CD14-positive monocyte (primary cell): ENCODE measurements at regions not wholly inside any gene's neighbourhood (a gene's known extent, or its start where the extent isn't known, plus 50 kb on each side); places are given as distances from the start of the nearest gene placed in this dataset.

Experiments used
- DNase-seq, 3 donors: peaks; one replicate each; pipeline ENCODE4 v3.0.0-alpha.2; 2011 to 2022
- H2AFZ ChIP-seq: 2 replicates; pipeline ENCODE4 v1.6.0; 2012; ENCODE audit warnings: mild to moderate bottlenecking, low read depth, low read length, inconsistent platforms; ENCODE audit not compliant: insufficient read depth, poor library complexity, severe bottlenecking
- H3K27ac ChIP-seq, 2 donors: 1 replicate in 1 of 2; 2 replicates in 1 of 2; pipeline ENCODE4 v1.5.1; 2012 to 2013; ENCODE audit warnings: low read length in 2 of 2, control low read depth in 1 of 2, inconsistent platforms in 1 of 2, low read depth in 1 of 2, mild to moderate bottlenecking in 1 of 2
- H3K27me3 ChIP-seq, 2 donors: one replicate each; pipeline versions ENCODE4 v1.6.0 to v1.6.1; 2011 to 2013; ENCODE audit warnings: low read length in 2 of 2; ENCODE audit not compliant: control insufficient read depth in 2 of 2, insufficient read depth in 2 of 2
- H3K36me3 ChIP-seq, 2 donors: replicated peaks in 1 of 2; 1 replicate in 1 of 2; 2 replicates in 1 of 2; pipeline versions ENCODE4 v1.5.1 to v1.6.1; 2012 to 2013; ENCODE audit warnings: low read length in 2 of 2, control low read depth in 1 of 2, inconsistent platforms in 1 of 2, mild to moderate bottlenecking in 1 of 2; ENCODE audit not compliant: insufficient read depth in 2 of 2, control insufficient read depth in 1 of 2
- H3K4me1 ChIP-seq, 2 donors: 1 replicate in 1 of 2; 2 replicates in 1 of 2; pipeline versions ENCODE4 v1.5.1 to v1.6.1; 2012 to 2013; ENCODE audit warnings: low read length in 2 of 2, control low read depth in 1 of 2, inconsistent platforms in 1 of 2, mild to moderate bottlenecking in 1 of 2, moderate library complexity in 1 of 2; ENCODE audit not compliant: insufficient read depth in 2 of 2, control insufficient read depth in 1 of 2
- H3K4me2 ChIP-seq: replicated peaks from 2 replicates; pipeline ENCODE3; 2012; ENCODE audit warnings: low read length, moderate library complexity, mild to moderate bottlenecking; ENCODE audit not compliant: poor library complexity, severe bottlenecking; ENCODE audit errors: extremely low read depth
- H3K4me3 ChIP-seq, 3 experiments: fragments of 200-600 bp in 1 of 3; sonication (generic) in 1 of 3; replicated peaks in 1 of 3; 1 replicate in 2 of 3; 2 replicates in 1 of 3; pipeline ENCODE4 v1.5.1; 2011 to 2013; ENCODE audit warnings: low read length in 3 of 3, mild to moderate bottlenecking in 3 of 3, control low read depth in 2 of 3, low read depth in 2 of 3, inconsistent platforms in 1 of 3, moderate library complexity in 1 of 3
- H3K79me2 ChIP-seq: 2 replicates; pipeline ENCODE4 v1.6.0; 2012; ENCODE audit warnings: mild to moderate bottlenecking, control low read depth, inconsistent platforms, low read length, moderate library complexity; ENCODE audit not compliant: insufficient read depth
- H3K9ac ChIP-seq: 2 replicates; pipeline ENCODE4 v1.6.0; 2017; ENCODE audit warnings: low read length, mild to moderate bottlenecking; ENCODE audit not compliant: insufficient read depth, poor library complexity, severe bottlenecking
- H3K9me3 ChIP-seq, 2 donors: replicated peaks in 1 of 2; 1 replicate in 1 of 2; 2 replicates in 1 of 2; pipeline versions ENCODE4 v1.5.1 to v1.6.1; 2012 to 2013; ENCODE audit warnings: low read length in 2 of 2, control low read depth in 1 of 2; ENCODE audit not compliant: control insufficient read depth in 1 of 2, insufficient read depth in 1 of 2
- H4K20me1 ChIP-seq: 2 replicates; pipeline ENCODE4 v1.6.0; 2012; ENCODE audit warnings: mild to moderate bottlenecking, low read length, control low read depth, moderate library complexity; ENCODE audit not compliant: insufficient read depth
- H3K27ac Mint-ChIP-seq, 7 donors: one replicate each; pipeline ENCODE4 v1.8.0; 2020; ENCODE audit warnings: mild to moderate bottlenecking in 7 of 7, mixed read lengths in 7 of 7, moderate library complexity in 6 of 7, inconsistent platforms in 2 of 7
- H3K27me3 Mint-ChIP-seq, 3 donors: one replicate each; pipeline ENCODE4 v1.8.0; 2021 to 2022; ENCODE audit warnings: low read depth in 3 of 3, mild to moderate bottlenecking in 3 of 3, mixed read lengths in 3 of 3, moderate library complexity in 3 of 3, inconsistent platforms in 1 of 3
- H3K36me3 Mint-ChIP-seq, 2 donors: one replicate each; pipeline ENCODE4 v1.8.0; 2020; ENCODE audit warnings: mixed read lengths in 2 of 2, inconsistent platforms in 1 of 2, mild to moderate bottlenecking in 1 of 2
- H3K4me1 Mint-ChIP-seq: one replicate; pipeline ENCODE4 v1.8.0; 2020; ENCODE audit warnings: mild to moderate bottlenecking, mixed read lengths
- H3K4me3 Mint-ChIP-seq, 2 donors: one replicate each; pipeline ENCODE4 v1.8.0; 2020; ENCODE audit warnings: mild to moderate bottlenecking in 2 of 2, mixed read lengths in 2 of 2, moderate library complexity in 1 of 2
- H3K9me3 Mint-ChIP-seq, 7 donors: one replicate each; pipeline ENCODE4 v1.8.0; 2020 to 2022; ENCODE audit warnings: mixed read lengths in 7 of 7, mild to moderate bottlenecking in 6 of 7, moderate library complexity in 6 of 7, inconsistent platforms in 2 of 7
- WGBS: methylation state at CpG from one replicate; pipeline ENCODE4 v1.1.5; 2013; ENCODE audit warnings: missing lambda C conversion rate; ENCODE audit not compliant: insufficient coverage; 5-methylcytosine and 5-hydroxymethylcytosine counted together
- intact Hi-C, 2 donors: fragments of 100-400 bp; cut with micrococcal nuclease; formaldehyde crosslinking; loops; one replicate each; pipeline versions ENCODE4 v1.15.0 to v1.15.1; 2023
- TF ChIP-seq, protein P1 (sequence below): fragments of 200-600 bp; IDR thresholded peaks from one replicate; pipeline ENCODE4 v1.8.0; 2022; ENCODE audit warnings: antibody characterized with exemption, mild to moderate bottlenecking

- H3K9ac ChIP-seq, result no peak overlapping the region
- Mint-ChIP-seq H3K4me3 (no peak overlapping the region), H3K27ac (no peak overlapping the region), H3K27me3 (peaks cover 0 to 3% (median 0%) of the 10 kb centered on the region in 3 donors), H3K9me3 (peaks cover 0 to 8% (median 2%) of the 10 kb centered on the region in 7 donors), H3K36me3 (no peaks in the 10 kb centered on the region), H3K4me1 (no peaks in the 10 kb centered on the region)
- no peaks in the 10 kb centered on the region for H3K36me3 ChIP-seq
- H3K27me3 ChIP-seq, result no peaks in the 10 kb centered on the region
- TF ChIP-seq, protein P1, sequence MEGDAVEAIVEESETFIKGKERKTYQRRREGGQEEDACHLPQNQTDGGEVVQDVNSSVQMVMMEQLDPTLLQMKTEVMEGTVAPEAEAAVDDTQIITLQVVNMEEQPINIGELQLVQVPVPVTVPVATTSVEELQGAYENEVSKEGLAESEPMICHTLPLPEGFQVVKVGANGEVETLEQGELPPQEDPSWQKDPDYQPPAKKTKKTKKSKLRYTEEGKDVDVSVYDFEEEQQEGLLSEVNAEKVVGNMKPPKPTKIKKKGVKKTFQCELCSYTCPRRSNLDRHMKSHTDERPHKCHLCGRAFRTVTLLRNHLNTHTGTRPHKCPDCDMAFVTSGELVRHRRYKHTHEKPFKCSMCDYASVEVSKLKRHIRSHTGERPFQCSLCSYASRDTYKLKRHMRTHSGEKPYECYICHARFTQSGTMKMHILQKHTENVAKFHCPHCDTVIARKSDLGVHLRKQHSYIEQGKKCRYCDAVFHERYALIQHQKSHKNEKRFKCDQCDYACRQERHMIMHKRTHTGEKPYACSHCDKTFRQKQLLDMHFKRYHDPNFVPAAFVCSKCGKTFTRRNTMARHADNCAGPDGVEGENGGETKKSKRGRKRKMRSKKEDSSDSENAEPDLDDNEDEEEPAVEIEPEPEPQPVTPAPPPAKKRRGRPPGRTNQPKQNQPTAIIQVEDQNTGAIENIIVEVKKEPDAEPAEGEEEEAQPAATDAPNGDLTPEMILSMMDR, result no peak
- H2AFZ ChIP-seq, result no peak overlapping the region
- intact Hi-C loops, result no loop called here
- no peak for DNase-seq
- H3K4me1 ChIP-seq, result no peaks in the 10 kb centered on the region
- no peak overlapping the region for H3K4me2 ChIP-seq
- H3K4me3 ChIP-seq, result no peak overlapping the region
- no peaks in the 10 kb centered on the region for H3K9me3 ChIP-seq
- no peaks in the 10 kb centered on the region for H3K79me2 ChIP-seq
- no peak overlapping the region for H3K27ac ChIP-seq
- H4K20me1 ChIP-seq, result no peaks in the 10 kb centered on the region
- 60% methylated on average over 1 of the region's 5 CpGs for WGBS
These were observed 236.3 kb upstream of the IGFBP3 start for GRCh38 chr7:46157404-46157803.

DNA sequence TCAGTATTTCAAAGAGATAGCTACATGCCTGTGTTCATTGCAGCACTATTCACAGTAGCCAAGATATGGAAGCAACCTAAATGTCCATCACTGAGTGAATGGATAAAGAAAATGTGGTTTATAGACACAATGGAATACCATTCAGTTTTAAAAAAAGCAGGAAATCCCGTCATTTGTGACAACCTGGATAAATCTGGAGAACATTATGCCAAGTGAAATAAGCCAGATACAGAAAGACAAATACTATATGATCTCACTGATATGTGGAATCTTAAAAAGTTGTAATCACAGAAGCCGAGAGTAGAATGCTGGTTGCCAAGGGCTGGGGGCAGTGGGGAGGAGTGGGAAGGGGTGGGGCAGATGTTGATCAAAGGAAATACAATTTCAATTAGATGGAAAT is 235.8 kb upstream of the IGFBP3 start:
- intact Hi-C loops, result no loop called here

More for the DNA sequence above, 235.8 kb upstream of the IGFBP3 start:
- Mint-ChIP-seq H3K27ac (no peak overlapping the region), H3K4me1 (no peaks in the 10 kb centered on the region), H3K27me3 (peaks cover 0 to 3% (median 0%) of the 10 kb centered on the region in 3 donors), H3K36me3 (no peaks in the 10 kb centered on the region), H3K4me3 (no peak overlapping the region), H3K9me3 (peaks cover 0 to 8% (median 2%) of the 10 kb centered on the region in 7 donors)
- TF ChIP-seq, protein P1, result no peak
- H3K4me3 ChIP-seq, result no peak overlapping the region
- DNase-seq, result no peak
- H3K36me3 ChIP-seq, result no peaks in the 10 kb centered on the region
- H2AFZ ChIP-seq, result no peak overlapping the region
- no CpG with 5 or more reads among the region's 2 CpGs for WGBS
- H3K9ac ChIP-seq, result no peak overlapping the region
- H3K9me3 ChIP-seq, result no peaks in the 10 kb centered on the region
- no peaks in the 10 kb centered on the region for H3K4me1 ChIP-seq
- H3K27me3 ChIP-seq, result no peaks in the 10 kb centered on the region
- no peak overlapping the region for H3K27ac ChIP-seq
- H4K20me1 ChIP-seq, result no peaks in the 10 kb centered on the region
- H3K4me2 ChIP-seq, result no peak overlapping the region
- H3K79me2 ChIP-seq, result no peaks in the 10 kb centered on the region
